Dermis microvascular lymphatic vessel endothelial cell (primary cell): ENCODE measurements at regions not wholly inside any gene's neighbourhood (a gene's known extent, or its start where the extent isn't known, plus 50 kb on each side); places are given as distances from the start of the nearest gene placed in this dataset.
"Not testable (repeated sequence)": the region's sequence is repeated elsewhere in the genome, so short reads cannot be mapped to it uniquely, and the experiment has no call there.

ENCODE experiments used
- DNase-seq, 2 donors: peaks; one replicate each; pipeline versions ENCODE4 v3.0.0 to v3.0.0-alpha.2; 2010; ENCODE audit warnings: low read depth in 2 of 2

DNA sequence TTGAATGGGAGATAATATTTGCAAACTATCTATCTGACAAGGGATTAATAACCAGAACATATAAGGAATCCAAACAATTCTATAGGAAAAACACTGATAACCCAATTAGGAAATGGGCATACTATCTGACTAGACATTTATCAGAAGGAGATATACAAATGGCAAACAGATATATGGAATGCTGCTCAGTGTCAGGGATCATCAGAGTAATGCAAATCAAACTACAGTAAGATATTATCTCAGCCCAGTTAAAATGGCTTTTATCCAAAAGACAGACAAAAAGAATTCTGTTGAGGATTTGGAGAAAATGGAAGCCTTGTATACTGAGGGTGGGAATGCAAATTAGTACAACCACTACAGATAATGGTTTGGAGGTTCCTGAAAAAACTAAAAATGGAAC lies 758.0 kb upstream of the B3GALT2 start:
- no peak for DNase-seq

DNA sequence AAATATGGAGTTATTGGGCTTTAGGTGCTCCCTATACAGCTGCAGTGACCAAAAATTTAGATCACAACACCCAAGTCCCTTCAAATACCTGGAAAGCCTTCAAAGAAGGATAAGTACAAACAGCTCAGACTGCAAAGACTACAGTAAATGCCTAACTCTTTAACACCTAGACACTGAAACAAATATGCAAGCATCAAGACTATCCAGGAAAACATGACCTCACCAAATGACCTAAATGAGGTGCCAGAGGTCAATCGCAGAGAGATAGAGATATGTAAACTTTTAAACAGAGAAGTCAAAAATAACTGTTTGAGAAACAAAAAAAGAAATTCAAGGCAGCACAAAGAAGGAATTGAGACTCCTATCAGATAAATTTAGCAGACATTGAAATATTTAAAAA lies 753.8 kb upstream of the B3GALT2 start:
- DNase-seq, result no peak

- no peak for DNase-seq
Observed at GRCh38 chr1:193939585-193939984, 753.2 kb upstream of the B3GALT2 start.

- DNase-seq, result no peak
Observed at GRCh38 chr1:193937308-193937707, 750.9 kb upstream of the B3GALT2 start.

DNA sequence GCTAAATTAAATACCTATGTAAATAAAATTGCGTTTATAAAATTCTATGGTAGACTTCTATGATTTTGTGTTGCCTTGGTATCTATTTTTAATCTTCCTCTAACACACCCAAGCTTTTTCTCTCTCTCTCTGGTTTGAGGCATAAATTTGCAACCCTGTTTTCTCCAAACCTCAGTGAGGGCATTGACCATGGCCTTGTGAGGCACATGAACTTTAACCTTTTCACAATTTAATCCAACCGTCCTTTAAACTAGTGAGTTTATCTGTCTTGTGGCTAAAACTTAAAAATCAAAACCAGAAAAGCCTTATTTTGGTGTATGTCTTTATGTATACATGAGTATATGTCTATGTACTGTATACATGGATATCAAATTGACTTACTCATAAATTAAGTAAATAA lies 746.6 kb upstream of the B3GALT2 start:
- DNase-seq, result no peak

- no peak for DNase-seq
Observed at GRCh38 chr1:193931356-193931755, 744.9 kb upstream of the B3GALT2 start.

DNA sequence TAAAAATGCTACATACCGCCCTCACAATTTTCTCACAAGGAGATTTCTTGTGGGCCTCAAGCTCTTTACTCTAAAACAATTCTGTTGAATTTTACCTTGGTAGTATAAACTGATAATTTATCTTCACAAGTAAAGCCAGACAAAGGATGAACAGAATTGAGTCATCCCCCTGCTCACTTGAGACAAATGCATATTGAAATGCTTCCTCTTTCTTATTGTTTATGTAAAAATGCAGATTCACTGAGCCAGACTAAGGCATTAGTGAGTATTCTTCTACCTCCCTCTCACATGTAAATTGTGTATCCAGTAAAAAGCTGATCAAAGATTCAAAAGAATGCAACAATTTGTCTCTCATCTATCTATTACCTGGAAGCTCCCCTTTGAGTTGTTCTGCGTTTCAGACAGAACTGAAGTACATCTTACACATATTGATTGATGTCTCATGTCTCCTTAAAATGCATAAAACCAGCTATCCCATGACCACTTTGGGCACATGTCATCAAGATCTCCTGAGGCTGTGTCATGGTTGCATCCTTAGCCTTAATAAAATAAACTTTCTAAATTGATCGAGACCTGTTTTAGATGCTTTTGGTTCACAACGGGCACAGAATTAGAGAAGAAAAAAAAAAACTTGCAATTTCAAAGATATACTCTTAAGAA lies 743.1 kb upstream of the B3GALT2 start:
- DNase-seq, result no peak

DNA sequence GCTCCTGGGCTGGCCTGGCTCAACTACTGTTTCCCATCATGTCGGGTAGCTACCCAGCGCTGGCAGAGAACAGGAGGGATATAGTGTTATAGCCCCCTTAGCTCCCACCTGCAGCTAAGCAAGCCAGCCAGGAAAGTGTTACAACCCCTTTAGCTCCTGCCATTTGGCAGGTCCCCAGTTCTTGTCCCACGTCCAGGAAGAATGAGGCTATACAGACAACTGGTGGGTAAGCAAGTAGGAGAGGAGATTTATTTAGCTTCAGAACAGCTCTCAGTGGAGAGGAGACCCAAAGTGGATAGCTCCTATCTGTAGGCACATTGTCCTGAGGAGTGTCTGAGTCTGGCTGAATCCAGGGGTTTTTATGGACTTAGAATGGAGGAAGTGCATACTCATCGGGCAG lies 741.1 kb upstream of the B3GALT2 start:
- no peak for DNase-seq

DNA sequence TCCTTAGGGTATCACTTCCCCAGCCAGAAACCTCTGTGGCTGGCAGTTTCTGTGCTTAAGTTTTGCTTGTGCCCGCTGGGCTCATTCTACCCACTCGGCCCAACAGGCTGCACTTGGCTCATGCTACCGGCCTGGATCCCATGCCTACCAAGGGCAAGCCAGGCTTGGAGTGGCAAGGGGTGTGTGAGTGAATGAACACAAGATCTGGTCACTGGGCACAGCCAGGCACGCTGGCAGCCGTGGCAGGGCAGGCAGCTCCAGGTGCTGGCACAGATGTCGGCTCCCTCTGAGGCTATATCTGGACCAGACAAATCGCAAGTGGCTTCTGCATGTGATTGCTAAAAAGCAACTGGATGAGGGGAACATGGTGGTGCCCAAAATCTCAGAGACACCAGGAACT lies 740.5 kb upstream of the B3GALT2 start:
- DNase-seq, result no peak

DNA sequence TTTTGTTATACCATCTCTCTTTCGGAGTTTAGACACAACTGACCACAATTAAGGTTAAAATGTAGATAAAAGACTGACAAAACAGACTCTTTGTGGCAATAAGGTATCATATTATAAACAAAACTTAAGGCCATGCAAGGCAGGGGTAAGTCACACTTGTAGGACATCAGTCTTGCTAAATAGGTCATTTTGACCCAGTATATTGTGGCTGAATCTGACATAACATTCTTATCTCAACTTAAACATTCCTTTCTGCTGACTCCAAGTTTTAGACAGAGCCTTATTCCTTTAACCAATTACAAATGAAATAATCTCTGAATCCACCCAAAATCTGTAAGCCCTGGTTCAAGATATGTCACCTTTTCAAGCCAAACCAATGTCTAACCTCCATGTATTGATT lies 733.4 kb upstream of the B3GALT2 start:
- no peak for DNase-seq

- no peak for DNase-seq
Observed at GRCh38 chr1:193916452-193916851, 730.0 kb upstream of the B3GALT2 start.

DNA sequence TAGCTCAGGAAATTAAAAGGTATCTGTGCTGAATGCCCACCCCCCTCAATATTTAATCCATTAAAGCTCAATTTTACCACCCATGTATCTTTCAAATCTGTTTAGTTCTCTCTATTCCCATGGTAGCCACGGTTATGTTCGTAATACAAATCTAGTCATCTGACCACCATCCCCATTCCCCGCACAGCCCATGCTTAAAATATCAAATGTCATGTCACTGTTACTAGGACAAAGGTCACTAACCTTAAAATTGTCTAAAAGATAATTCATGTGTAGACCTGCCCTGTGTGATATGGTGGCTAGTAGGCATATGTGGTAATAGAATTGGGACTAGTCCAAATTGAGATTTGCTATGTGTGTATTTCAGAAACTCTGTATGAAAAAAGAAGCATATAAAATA lies 728.5 kb upstream of the B3GALT2 start:
- no peak for DNase-seq

- no peak for DNase-seq
Observed at GRCh38 chr1:193909406-193910082, 723.1 kb upstream of the B3GALT2 start.

DNA sequence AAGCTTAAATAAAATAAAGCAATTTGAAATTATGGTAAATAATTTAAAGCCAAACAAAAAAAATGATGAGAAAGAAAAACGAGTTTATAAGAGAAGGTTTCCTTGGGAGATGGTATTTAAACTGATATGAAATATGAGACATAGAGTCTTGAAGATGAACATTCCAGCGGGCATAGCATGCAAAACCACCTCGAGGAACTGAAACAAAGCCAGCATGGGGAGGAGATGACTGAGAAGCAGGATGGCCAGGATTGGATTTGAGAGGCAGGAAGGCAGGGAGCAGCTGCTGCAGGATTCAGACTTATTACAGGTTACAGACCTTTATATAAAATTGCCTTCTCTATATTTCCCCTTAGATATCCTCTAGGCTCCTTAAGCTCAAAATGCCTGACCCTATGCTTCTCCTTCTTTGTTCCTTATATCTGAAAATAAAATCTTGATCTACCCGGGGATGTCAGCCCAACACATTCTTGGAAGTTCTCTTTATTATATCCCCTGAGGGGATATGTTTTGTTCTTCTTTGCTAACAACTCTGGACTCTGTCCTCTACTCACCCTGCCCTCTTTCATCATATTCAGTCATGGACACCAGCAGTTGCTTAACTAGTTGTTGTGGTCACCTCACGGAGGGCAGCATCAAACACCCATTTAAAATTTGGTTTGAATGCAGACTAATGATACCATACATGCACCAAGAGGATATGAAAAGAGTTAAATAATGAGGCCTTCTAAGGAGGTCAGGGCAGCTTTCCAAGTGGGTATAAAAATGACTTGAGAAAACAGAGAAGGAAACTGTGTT lies 719.1 kb upstream of the B3GALT2 start:
- DNase-seq, result no peak

GRCh38 chr1:193891788-193892187 lies 705.4 kb upstream of the B3GALT2 start:
- no peak for DNase-seq

- DNase-seq, result no peak
Observed at GRCh38 chr1:193890935-193891334, 704.5 kb upstream of the B3GALT2 start.

DNA sequence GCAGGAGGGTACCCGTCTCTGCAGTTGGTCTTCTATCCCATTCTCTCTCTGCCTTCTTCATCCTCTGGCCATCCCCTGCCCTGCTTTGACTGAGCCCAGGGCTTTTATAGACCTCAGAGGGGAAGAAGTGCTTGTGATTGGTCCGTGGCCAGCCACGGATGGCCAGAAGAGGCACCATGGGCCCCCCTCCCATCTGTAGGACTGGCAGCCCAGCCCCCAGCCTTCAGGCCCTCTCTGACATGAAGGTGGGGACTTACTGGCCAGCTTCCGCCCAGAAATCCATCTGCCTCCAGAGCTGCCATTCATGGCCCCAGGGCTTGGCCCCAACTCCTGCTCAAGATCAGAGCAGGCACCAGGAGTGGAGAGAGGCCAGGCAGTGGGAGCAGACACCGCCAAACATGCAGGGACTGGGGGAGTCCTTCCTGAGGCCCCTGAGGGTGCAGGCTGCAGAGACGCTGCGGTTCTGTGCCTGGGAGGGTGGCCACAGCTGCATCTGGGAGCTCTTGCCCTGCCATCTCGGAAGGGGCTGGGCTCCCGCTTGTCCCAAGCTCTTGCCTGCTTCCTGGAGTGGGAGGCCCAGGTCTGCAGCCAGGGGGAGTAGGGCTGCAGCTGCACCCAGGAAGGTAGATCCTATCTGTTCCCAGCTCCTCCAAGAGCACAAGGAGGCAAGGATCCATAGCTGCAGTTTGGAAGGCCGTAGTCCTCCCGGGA lies 698.6 kb upstream of the B3GALT2 start:
- no peak for DNase-seq

DNA sequence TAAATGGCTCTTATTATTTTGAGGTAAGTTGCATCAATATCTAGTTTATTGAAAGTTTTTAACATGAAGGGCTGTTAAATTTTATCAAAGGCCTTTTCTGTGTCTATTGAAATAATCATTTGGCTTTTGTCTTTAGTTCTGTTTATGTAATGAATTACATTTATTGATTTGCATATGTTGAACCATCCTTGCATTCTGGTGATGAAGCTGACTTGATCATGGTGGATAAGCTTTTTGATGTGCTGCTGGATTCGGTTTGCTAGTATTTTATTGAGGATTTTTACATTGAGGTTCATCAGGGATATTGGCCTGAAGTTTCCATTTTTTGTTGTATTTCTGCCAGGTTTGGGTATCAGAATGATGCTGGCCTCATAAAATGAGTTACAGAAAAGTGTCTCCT lies 691.5 kb upstream of the B3GALT2 start:
- DNase-seq, result not testable (repeated sequence)

DNA sequence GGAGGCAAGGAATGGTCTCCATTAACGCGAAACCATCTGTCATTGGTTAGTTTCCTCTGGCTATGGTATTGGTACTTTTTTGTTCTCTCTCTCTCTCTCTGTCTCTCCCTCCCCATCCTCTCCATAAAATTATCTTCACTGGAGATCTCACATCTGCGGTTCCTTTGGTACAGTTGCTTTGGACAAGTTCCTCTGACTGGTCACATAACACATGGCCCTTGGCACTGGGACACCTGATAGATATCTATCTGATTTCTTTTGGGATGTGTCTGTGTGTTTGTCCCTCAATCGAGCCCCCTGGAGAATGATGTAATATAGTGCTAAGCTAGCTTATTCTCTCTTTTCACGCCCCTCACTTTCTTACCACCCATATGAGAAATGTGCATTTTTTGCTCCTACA lies 682.0 kb upstream of the B3GALT2 start:
- no peak for DNase-seq

DNA sequence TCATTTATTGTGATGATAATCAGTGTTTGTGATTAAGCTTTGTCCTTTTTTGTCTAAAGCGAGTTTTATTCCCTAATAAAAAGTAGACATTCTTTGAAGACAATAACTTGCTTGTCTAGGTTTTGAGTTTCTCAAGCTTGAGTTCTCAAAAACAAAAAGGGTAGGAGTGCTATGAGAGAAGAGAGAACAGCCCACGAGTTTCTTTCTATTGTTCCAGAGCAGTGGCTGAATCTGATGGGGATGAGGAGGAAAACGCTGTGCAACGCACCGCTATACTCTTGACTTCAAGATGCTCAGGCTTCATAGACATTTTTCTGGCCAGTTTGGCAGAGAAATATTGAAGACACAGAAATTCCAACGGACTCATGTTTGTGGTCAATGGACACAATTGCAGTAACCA lies 669.8 kb upstream of the B3GALT2 start:
- DNase-seq, result no peak

DNA sequence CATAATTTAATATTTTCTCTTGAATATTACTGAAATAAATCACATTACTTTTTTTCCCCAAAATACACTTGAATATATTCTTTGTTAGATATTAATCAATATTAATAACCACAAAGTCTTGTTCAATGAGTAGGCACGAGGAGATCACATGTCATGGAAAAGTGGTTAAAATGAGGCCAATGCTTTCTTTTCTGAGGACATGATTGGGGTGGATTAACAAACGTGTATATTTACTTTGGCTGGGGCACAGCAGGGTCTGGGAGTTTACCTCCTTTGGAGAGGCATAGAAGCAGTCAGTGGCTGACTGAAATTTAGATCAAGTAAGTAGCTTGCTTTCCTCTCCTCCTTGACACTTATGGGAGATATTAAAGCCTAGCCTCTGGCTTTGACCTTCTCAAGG lies 664.3 kb upstream of the B3GALT2 start:
- no peak for DNase-seq
